Immature natural killer cell (primary cell): ENCODE measurements at regions not wholly inside any gene's neighbourhood (a gene's known extent, or its start where the extent isn't known, plus 50 kb on each side); places are given as distances from the start of the nearest gene placed in this dataset.
"Not testable (repeated sequence)": the region's sequence is repeated elsewhere in the genome, so short reads cannot be mapped to it uniquely, and the experiment has no call there.

ENCODE experiments used
- DNase-seq, 3 donors: peaks; one replicate each; pipeline ENCODE4 v3.0.0; 2022; ENCODE audit warnings: mixed read lengths in 1 of 3
- H3K27ac Mint-ChIP-seq, 6 donors: one replicate each; pipeline ENCODE4 v1.8.0; 2020; ENCODE audit warnings: mixed read lengths in 6 of 6, mild to moderate bottlenecking in 5 of 6, inconsistent platforms in 4 of 6, moderate library complexity in 3 of 6
- H3K27me3 Mint-ChIP-seq, 3 donors: one replicate each; pipeline ENCODE4 v1.8.0; 2020 to 2021; ENCODE audit warnings: low read depth in 3 of 3, mild to moderate bottlenecking in 3 of 3, mixed read lengths in 3 of 3, moderate library complexity in 3 of 3, inconsistent platforms in 1 of 3
- H3K36me3 Mint-ChIP-seq, 3 donors: one replicate each; pipeline ENCODE4 v1.8.0; 2020; ENCODE audit warnings: mixed read lengths in 3 of 3, inconsistent platforms in 2 of 3, mild to moderate bottlenecking in 2 of 3
- H3K4me1 Mint-ChIP-seq, 2 donors: one replicate each; pipeline ENCODE4 v1.8.0; 2020; ENCODE audit warnings: inconsistent platforms in 2 of 2, mild to moderate bottlenecking in 2 of 2, mixed read lengths in 2 of 2, moderate library complexity in 1 of 2
- H3K4me3 Mint-ChIP-seq, 5 donors: one replicate each; pipeline ENCODE4 v1.8.0; 2020; ENCODE audit warnings: mild to moderate bottlenecking in 5 of 5, mixed read lengths in 5 of 5, inconsistent platforms in 3 of 5, moderate library complexity in 3 of 5
- H3K9me3 Mint-ChIP-seq, 6 donors: one replicate each; pipeline ENCODE4 v1.8.0; 2020; ENCODE audit warnings: mild to moderate bottlenecking in 6 of 6, mixed read lengths in 6 of 6, inconsistent platforms in 4 of 6, moderate library complexity in 3 of 6

DNA sequence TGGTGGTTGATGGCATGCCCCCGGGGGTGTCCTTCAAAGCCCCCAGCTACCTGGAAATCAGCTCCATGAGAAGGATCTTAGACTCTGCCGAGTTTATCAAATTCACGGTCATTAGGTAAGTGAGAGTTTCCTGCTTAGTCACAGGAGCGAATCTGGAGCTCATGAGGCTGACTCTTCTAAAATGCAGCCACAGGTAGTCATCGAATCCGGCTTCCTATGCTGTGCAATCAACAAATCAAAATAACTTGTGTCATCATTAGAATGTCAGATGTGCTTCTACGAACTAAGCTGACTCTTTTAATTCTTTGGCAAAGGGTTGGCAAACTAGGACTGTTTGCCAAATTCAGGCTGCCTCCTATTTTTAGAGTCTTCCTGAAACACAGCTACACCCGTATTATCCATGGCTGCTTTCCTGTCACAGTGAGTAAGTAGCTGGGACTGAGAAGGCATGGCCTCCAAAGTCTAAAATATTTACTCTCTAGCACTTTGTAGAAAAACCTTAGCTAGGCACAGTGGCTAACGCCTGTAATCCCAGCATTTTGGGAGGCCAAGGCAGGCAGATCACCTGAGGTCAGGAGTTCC lies 108.0 kb downstream of the NSUN5 start:
- not testable (repeated sequence) for H3K27ac Mint-ChIP-seq, H3K4me1 Mint-ChIP-seq, H3K4me3 Mint-ChIP-seq, H3K27me3 Mint-ChIP-seq, H3K9me3 Mint-ChIP-seq, DNase-seq
- H3K36me3 Mint-ChIP-seq = peaks cover 3 to 10% (median 4%) of the 10 kb centered on the region in 3 donors

DNA sequence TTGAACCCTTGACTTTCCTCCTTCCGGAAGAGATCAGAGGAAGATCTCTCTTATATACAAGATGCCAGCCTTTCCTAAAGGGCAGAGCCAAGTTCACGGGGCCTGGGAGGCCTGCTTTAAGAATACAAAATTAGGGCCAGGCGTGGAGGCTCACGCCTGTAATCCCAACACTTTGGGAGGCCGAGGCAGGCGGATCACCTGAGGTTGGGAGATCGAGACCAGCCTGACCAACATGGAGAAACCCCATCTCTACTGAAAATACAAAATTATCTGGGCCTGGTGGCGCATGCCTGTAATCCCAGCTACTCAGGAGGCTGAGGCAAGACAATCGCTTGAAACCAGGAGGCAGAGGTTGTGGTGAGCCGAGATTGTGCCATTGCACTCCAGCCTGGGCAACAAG lies 108.2 kb upstream of the SPDYE9 start:
- not testable (repeated sequence) for H3K27ac Mint-ChIP-seq, H3K4me1 Mint-ChIP-seq, DNase-seq, H3K36me3 Mint-ChIP-seq, H3K27me3 Mint-ChIP-seq, H3K4me3 Mint-ChIP-seq, H3K9me3 Mint-ChIP-seq

DNA sequence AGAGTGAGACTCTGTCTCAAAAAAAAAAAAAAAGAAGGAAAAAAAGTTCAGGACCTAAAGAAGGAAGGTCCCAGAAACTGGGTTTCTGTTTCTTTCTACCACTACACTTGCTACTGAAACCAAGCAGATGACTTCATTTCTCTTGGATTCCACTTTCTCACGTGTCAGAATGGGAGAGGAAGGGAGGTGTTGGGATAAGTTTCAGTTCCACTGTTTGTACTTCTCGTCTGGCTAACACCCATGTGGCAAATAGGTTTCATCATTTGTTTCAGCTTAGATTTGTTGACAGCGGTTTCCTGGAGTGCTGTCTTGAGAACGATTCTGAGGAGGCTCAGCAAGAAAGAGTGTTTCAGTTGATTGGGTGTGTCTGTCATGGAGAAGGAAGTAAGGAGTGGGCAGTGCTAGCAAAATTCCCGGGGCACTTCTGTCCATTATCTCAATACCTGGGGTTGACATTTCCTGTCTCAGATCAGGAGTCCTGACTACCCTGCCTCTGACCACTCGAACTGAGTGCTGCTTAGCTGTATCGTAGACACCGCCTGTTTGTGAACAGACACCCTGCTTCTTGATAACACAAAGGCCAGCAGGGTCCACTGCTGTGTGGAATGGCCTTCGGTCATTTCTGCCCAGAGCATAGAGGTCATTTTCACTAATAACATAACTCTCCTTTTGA lies 104.8 kb upstream of the SPDYE9 start:
- H3K27ac Mint-ChIP-seq, H3K36me3 Mint-ChIP-seq, H3K9me3 Mint-ChIP-seq, DNase-seq, H3K4me1 Mint-ChIP-seq, H3K4me3 Mint-ChIP-seq, H3K27me3 Mint-ChIP-seq: not testable (repeated sequence)

DNA sequence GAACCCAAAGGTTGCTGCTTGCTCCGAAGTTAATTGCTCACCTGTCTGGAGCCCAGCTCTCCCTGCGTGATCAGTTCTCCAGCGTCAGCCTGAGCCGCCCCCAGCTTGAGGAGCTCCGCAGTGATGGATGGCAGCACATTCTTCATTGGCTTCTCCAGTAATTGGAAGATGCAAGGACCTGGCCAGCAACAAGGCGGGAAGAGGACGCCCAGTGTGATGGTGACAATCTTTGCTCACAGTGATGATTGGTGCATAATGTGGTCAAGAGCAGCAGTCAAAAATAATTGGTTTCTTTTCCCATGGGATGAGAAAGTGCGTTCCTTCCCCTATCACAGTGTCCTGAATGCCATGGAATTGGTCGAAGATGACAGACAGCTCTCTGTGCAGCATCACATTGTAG lies 102.4 kb upstream of the SPDYE9 start:
- H3K27me3 Mint-ChIP-seq, DNase-seq, H3K4me1 Mint-ChIP-seq, H3K27ac Mint-ChIP-seq, H3K36me3 Mint-ChIP-seq, H3K4me3 Mint-ChIP-seq, H3K9me3 Mint-ChIP-seq: not testable (repeated sequence)

DNA sequence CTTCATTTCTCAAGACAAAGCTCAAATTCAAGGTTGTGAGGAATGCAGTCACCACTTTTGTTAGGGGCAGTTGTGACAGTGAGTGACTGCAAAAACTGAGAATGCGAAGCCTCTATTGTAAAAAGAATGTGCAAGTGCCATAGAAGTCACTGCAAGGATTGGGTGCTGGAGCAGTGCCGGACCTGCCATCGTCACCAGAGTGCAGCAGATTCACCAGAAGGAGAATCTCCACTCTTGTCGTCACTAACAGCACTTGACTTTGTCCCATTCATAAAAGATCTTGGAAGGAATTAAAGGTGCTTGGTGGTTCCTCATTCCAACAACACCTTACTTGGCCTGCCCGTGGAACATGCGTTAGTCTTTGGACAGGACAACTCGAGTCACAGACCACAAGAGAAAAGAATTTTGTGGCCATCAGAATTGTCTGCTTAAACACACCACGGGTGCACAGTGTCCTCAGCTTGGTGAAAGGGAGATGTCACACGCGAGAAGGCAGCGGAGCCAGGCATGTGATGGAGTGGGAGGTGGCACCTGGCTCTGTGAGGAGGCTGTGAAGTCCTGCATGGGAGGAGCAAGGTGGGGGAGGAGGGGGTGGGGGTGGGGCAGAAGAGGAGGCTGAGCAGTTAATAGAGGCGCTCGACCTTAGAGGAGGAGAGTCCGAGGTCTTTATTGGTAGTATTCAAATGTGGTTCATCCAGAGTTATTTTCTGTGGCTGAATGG lies 100.9 kb upstream of the SPDYE9 start:
- not testable (repeated sequence) for H3K36me3 Mint-ChIP-seq, H3K9me3 Mint-ChIP-seq, H3K27me3 Mint-ChIP-seq, H3K4me1 Mint-ChIP-seq, H3K27ac Mint-ChIP-seq, DNase-seq, H3K4me3 Mint-ChIP-seq

DNA sequence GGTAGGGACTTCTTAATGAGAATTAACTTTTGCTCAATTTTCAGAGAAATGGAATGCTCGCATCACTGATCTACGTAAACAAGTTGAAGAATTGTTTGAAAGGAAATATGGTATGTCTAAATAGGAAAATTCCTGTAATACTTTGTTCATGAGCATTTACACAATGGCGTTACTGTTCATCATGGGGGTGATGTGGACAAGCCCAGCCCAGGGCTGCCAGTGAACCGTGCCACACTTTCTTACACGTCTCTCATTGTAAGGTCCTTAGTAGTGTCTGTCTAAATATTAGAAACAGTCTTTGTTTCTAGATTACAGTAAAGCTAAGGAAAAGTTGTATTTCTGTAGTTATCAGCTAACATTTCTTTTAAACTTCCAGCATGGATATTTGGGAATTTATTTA lies 91.0 kb upstream of the SPDYE9 start:
- H3K4me3 Mint-ChIP-seq, H3K9me3 Mint-ChIP-seq, H3K36me3 Mint-ChIP-seq, H3K27me3 Mint-ChIP-seq, H3K4me1 Mint-ChIP-seq, DNase-seq, H3K27ac Mint-ChIP-seq: not testable (repeated sequence)

DNA sequence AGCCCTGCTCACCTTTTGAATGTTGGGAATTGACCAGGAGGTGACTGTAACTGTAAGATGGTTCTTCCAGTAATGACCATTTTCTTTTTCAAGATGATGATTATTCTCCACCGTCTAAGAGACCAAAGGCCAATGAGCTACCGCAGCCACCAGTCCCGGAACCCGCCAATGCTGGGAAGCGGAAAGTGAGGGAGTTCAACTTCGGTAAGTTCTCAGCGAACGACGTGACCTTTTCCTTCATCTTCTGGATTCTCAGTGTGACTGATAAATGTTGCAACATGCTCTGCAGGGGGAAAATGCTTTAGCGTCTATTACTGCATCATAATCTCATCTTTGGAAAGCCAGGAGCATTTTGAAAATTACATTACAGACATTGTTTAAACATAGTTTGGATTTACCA lies 89.5 kb upstream of the SPDYE9 start:
- H3K9me3 Mint-ChIP-seq, H3K36me3 Mint-ChIP-seq, H3K4me1 Mint-ChIP-seq, H3K27ac Mint-ChIP-seq, H3K27me3 Mint-ChIP-seq, H3K4me3 Mint-ChIP-seq, DNase-seq: not testable (repeated sequence)

DNA sequence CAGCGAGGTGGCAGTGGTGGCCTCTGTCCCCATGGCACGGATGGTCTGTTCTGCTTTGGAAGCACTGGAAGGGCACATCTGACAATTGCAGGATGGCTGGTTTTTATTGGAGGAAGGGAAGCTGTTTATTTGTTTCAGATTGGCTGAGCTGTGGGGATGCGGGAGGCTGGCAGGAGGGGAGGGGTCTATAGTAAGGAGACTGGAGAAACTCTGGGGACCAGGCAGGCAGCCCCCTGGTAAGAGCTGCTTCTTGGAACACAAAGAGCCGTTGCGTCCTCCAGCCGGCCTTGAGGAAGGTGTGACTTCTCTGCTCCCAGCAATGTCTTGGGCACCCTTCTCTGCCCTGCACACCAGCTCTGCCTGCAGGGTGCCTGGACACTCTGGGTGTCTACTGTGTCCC lies 85.1 kb upstream of the SPDYE9 start:
- DNase-seq, H3K36me3 Mint-ChIP-seq, H3K4me1 Mint-ChIP-seq, H3K27me3 Mint-ChIP-seq, H3K4me3 Mint-ChIP-seq, H3K27ac Mint-ChIP-seq, H3K9me3 Mint-ChIP-seq: not testable (repeated sequence)

DNA sequence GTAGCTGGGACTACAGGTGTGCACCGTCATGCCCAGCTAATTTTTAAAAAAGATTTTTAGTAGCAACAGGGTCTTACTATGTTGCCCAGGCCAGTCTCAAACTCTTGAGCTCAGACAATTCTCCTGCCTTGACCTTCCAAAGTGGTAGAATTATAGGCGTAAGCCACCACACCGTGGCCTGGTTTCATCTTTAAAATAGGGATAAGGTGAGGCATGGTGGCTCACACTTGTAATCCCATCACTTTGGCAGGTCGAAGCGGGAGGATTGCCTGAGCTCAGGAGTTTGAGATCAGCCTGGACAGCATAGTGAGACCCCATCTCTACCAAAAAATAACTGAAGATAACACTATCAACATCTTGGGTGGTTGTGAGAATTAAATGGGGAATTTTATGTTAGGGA lies 84.6 kb upstream of the SPDYE9 start:
- DNase-seq, H3K4me3 Mint-ChIP-seq, H3K36me3 Mint-ChIP-seq, H3K9me3 Mint-ChIP-seq, H3K4me1 Mint-ChIP-seq, H3K27me3 Mint-ChIP-seq, H3K27ac Mint-ChIP-seq: not testable (repeated sequence)

DNA sequence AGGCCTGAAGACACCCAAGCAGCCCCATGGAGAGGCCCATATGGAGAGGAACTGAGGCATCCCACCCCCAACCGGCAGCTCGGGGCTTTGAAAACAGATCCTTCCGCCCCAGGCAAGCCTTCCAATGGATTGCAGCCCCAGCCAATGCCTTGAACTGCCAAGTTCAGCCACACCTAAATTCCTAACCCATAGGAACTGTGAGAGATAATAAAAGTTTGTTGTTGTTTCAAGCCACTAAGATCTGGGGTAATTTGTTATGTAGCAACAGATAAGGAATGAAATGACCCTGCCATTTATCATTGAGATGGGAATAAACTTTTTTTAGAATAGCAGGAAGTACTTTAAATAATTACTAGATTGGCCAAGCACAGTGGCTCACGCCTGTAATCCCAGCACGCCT lies 80.3 kb upstream of the SPDYE9 start:
- not testable (repeated sequence) for H3K27me3 Mint-ChIP-seq, H3K9me3 Mint-ChIP-seq, H3K4me1 Mint-ChIP-seq, DNase-seq, H3K27ac Mint-ChIP-seq, H3K36me3 Mint-ChIP-seq, H3K4me3 Mint-ChIP-seq

DNA sequence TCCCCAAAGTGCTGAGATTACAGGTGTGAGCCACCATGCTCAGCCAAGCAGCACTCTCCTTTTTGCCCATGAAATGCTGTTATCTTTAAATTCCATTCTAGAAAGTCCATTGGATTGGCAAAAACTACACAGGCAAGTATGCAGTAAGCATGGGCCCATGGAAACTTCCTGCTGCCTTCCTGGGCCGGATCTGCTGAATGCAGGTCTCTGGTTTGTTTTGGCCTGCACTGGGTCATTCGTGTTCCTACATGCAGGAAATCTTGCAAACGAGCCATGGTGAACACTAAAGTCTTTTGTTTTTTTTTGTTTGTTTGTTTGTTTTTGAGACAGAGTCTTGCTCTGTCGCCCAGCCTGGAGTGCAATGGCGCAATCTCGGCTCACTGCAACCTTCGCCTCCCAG lies 76.8 kb upstream of the SPDYE9 start:
- H3K9me3 Mint-ChIP-seq, H3K27me3 Mint-ChIP-seq, H3K27ac Mint-ChIP-seq, DNase-seq, H3K4me3 Mint-ChIP-seq, H3K4me1 Mint-ChIP-seq, H3K36me3 Mint-ChIP-seq: not testable (repeated sequence)

DNA sequence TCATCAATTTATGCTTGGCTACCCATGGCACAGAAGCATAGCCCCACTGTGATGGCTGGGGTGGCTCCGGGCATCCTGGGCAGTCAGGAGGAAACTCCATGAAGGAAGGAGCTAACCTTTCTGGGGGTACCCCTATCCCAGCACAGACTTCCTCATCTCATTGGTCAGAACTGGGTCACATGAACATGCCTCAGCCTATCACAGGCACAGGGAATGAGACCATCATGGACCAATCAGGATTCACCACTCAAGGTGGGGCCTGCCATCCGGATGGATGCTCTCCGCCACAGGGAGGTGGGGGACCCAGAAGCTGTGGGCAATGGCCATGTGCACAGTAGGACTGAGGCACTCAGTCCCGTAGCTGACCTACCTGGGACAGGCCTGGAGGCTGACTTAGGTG lies 75.9 kb upstream of the SPDYE9 start:
- not testable (repeated sequence) for H3K36me3 Mint-ChIP-seq, H3K4me3 Mint-ChIP-seq, H3K9me3 Mint-ChIP-seq, H3K27me3 Mint-ChIP-seq, H3K4me1 Mint-ChIP-seq, DNase-seq, H3K27ac Mint-ChIP-seq

DNA sequence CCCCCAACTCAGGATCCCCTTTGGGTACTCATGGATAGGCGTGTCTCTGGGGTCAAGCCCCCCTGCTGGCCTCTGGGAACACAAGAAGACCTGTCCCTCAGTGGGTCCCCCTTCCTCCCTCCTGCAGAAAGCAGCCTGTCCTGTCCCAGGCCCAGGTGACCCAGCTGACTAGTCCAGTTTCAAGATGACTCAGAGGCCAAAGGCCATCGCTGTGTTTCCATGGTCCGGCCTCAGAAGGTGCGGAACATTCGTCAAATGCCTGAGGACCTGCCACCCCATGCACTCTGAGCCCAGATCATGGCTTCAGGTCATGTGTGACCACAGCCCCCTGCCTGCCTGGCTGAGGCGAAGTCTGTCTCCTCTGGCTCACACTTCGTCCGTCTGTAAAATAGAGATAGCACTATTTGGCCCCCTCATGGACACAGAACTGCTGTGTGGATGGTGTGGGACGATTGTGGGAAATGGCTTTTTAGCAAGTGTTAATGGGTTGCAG lies 71.4 kb upstream of the SPDYE9 start:
- not testable (repeated sequence) for H3K36me3 Mint-ChIP-seq, DNase-seq, H3K4me3 Mint-ChIP-seq, H3K27ac Mint-ChIP-seq, H3K9me3 Mint-ChIP-seq, H3K27me3 Mint-ChIP-seq, H3K4me1 Mint-ChIP-seq

DNA sequence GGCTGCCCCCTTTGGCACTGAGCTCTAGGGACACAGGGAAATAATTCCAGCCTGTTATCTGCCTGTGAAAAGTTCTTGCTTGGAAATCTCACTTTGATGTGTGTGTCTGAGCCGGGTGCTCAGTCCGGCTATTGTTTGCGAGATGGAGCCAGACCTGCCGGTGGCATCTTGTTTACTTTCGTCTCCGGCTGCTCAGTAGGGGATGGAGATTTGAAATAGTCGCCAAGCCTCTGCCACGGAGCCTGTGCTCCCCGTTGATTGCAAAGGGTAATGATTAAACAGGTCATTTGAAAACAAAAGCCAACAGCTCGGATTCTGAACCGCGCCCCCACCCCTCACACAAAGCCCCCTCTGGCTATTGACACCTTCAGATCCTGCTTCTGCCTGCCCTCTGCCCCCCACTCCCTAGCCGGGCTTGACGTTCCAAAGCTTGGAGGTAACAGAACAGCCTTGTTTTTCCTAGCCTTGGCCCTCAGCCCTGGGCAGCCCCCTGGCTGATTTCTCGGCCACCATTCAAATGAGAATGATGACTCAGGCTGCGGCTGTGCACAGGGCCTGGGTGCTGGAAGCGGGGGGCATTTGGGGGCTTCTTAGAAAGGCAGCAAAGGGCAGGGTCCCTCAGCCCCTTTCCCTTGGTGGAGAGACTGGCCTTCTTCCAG lies 70.8 kb upstream of the SPDYE9 start:
- H3K9me3 Mint-ChIP-seq, H3K4me3 Mint-ChIP-seq, H3K27me3 Mint-ChIP-seq, H3K36me3 Mint-ChIP-seq, DNase-seq, H3K27ac Mint-ChIP-seq, H3K4me1 Mint-ChIP-seq: not testable (repeated sequence)
